B cell (primary cell): ENCODE measurements at regions not wholly inside any gene's neighbourhood (a gene's known extent, or its start where the extent isn't known, plus 50 kb on each side); places are given as distances from the start of the nearest gene placed in this dataset.

Source experiments
- ATAC-seq: fragments of 200-7000 bp; cut with Tn5 transposase; one replicate; pipeline ENCODE4 v1.10.0; 2021; ENCODE audit warnings: low read depth, mild to moderate bottlenecking, moderate number of reproducible peaks, moderate library complexity
- CTCF ChIA-PET: fragments of 350-600 bp; sonication (Branson Sonifier 250); formaldehyde crosslinking; loops from one replicate; lab custom pipeline; 2021; ENCODE audit warnings: antibody characterized with exemption, inconsistent platforms; lab: Charles Lee
- POLR2A ChIA-PET: fragments of 350-600 bp; sonication (Branson Sonifier 250); formaldehyde crosslinking; loops from one replicate; lab custom pipeline; 2021; ENCODE audit warnings: antibody characterized with exemption; lab: Charles Lee
- DNase-seq: peaks from one replicate; pipeline ENCODE4 v3.0.0; 2013
- H2AFZ ChIP-seq: 2 replicates; pipeline ENCODE4 v1.6.1; 2012; ENCODE audit warnings: mild to moderate bottlenecking, low read depth, low read length; ENCODE audit not compliant: insufficient read depth, poor library complexity, severe bottlenecking
- H3K27ac ChIP-seq, 2 donors: 1 replicate in 1 of 2; 2 replicates in 1 of 2; pipeline ENCODE4 v1.5.1; 2012 to 2013; ENCODE audit warnings: low read length in 2 of 2, mild to moderate bottlenecking in 2 of 2, moderate library complexity in 1 of 2
- H3K27me3 ChIP-seq, 4 experiments: fragments of 200-600 bp in 1 of 4; sonication (generic) in 1 of 4; replicated peaks in 1 of 4; 1 replicate in 2 of 4; 2 replicates in 2 of 4; pipeline versions ENCODE4 v1.6.1 to v1.7.0; 2013 to 2016; ENCODE audit warnings: low read length in 3 of 4, mild to moderate bottlenecking in 2 of 4, mixed read lengths in 1 of 4, moderate library complexity in 1 of 4; ENCODE audit not compliant: insufficient read depth in 4 of 4, control insufficient read depth in 3 of 4; ENCODE audit errors: control extremely low read depth in 1 of 4
- H3K36me3 ChIP-seq, 2 experiments: replicated peaks in 1 of 2; 1 replicate in 1 of 2; 2 replicates in 1 of 2; pipeline versions ENCODE4 v1.6.1 to v1.7.1; 2013; ENCODE audit warnings: low read length in 1 of 2; ENCODE audit not compliant: insufficient read depth in 2 of 2, control insufficient read depth in 1 of 2; ENCODE audit errors: control extremely low read depth in 1 of 2, extremely low read depth in 1 of 2
- H3K4me1 ChIP-seq, 2 donors: fragments of 200-600 bp in 1 of 2; sonication (generic) in 1 of 2; 1 replicate in 1 of 2; 2 replicates in 1 of 2; pipeline versions ENCODE4 v1.5.1 to v1.6.1; 2013 to 2017; ENCODE audit warnings: low read length in 2 of 2; ENCODE audit not compliant: control insufficient read depth in 2 of 2, insufficient read depth in 2 of 2
- H3K4me2 ChIP-seq: replicated peaks from 2 replicates; pipeline ENCODE3; 2012; ENCODE audit warnings: mild to moderate bottlenecking, low read depth, low read length; ENCODE audit not compliant: poor library complexity, severe bottlenecking
- H3K4me3 ChIP-seq, 5 experiments: fragments of 200-600 bp in 1 of 5; sonication (generic) in 1 of 5; 1 replicate in 3 of 5; 2 replicates in 2 of 5; pipeline versions ENCODE4 v1.5.1 to v1.7.0; 2011 to 2016; ENCODE audit warnings: low read length in 4 of 5, mild to moderate bottlenecking in 4 of 5, low read depth in 2 of 5, control low read depth in 1 of 5, moderate library complexity in 1 of 5; ENCODE audit not compliant: insufficient read depth in 1 of 5; ENCODE audit errors: control extremely low read depth in 1 of 5, extremely low read depth in 1 of 5
- H3K79me2 ChIP-seq: fragments of 200-600 bp; sonication (generic); one replicate; pipeline ENCODE4 v1.6.0; 2016; ENCODE audit warnings: low read length; ENCODE audit not compliant: control insufficient read depth, insufficient read depth
- H3K9ac ChIP-seq: fragments of 200-600 bp; sonication (generic); 2 replicates; pipeline ENCODE4 v1.6.1; 2017; ENCODE audit warnings: mild to moderate bottlenecking, low read length, moderate library complexity
- H3K9me3 ChIP-seq, 3 donors: one replicate each; pipeline versions ENCODE4 v1.6.1 to v1.7.1; 2013; ENCODE audit warnings: low read length in 2 of 3; ENCODE audit not compliant: control insufficient read depth in 2 of 3, insufficient read depth in 1 of 3; ENCODE audit errors: control extremely low read depth in 1 of 3
- H4K20me1 ChIP-seq: 2 replicates; pipeline ENCODE4 v1.6.0; 2012; ENCODE audit warnings: mild to moderate bottlenecking, low read length; ENCODE audit not compliant: insufficient read depth, control insufficient read depth, poor library complexity, severe bottlenecking
- H3K27ac Mint-ChIP-seq: one replicate; pipeline ENCODE4 v1.8.0; 2021; ENCODE audit warnings: mixed read lengths
- H3K27me3 Mint-ChIP-seq: one replicate; pipeline ENCODE4 v1.8.0; 2021; ENCODE audit warnings: mixed read lengths
- H3K4me1 Mint-ChIP-seq: one replicate; pipeline ENCODE4 v1.8.0; 2021; ENCODE audit warnings: mixed read lengths
- H3K4me3 Mint-ChIP-seq: one replicate; pipeline ENCODE4 v1.8.0; 2021; ENCODE audit warnings: mixed read lengths
- H3K9me3 Mint-ChIP-seq: one replicate; pipeline ENCODE4 v1.8.0; 2022; ENCODE audit warnings: mixed read lengths; ENCODE audit not compliant: insufficient read depth
- CTCF ChIP-seq: fragments of 200-600 bp; IDR thresholded peaks from one replicate; pipeline ENCODE4 v1.8.0; 2022; ENCODE audit warnings: antibody characterized with exemption, mild to moderate bottlenecking
- EZH2 ChIP-seq: IDR thresholded peaks from 2 replicates; pipeline ENCODE4 v1.6.1; 2012; ENCODE audit warnings: borderline replicate concordance, low read depth, mild to moderate bottlenecking, moderate library complexity, low read length; ENCODE audit not compliant: insufficient read depth, poor library complexity, severe bottlenecking
- WGBS: methylation state at CpG from one replicate; pipeline ENCODE4 v1.1.5; 2013; ENCODE audit warnings: missing lambda C conversion rate; ENCODE audit not compliant: insufficient coverage; 5-methylcytosine and 5-hydroxymethylcytosine counted together
- intact Hi-C: fragments of 100-400 bp; cut with micrococcal nuclease; formaldehyde crosslinking; loops from one replicate; pipeline ENCODE4 v1.10.0; 2022

GRCh38 chr11:100635194-100635593 lies 51.9 kb upstream of the ARHGAP42 start:
- H3K4me3 Mint-ChIP-seq = no peak overlapping the region
- H3K4me2 ChIP-seq = no peak overlapping the region
- TF ChIP-seq EZH2 = no peak
- TF ChIP-seq CTCF = no peak
- H3K4me1 Mint-ChIP-seq = no peaks in the 10 kb centered on the region
- H3K36me3 ChIP-seq = no peaks in the 10 kb centered on the region
- no peak overlapping the region for H3K27ac ChIP-seq
- H3K4me3 ChIP-seq = no peak overlapping the region
- no peak overlapping the region for H3K9ac ChIP-seq
- ChIA-PET POLR2A (no interaction called here), CTCF (no interaction called here)
- 80% methylated on average over 1 of the region's 3 CpGs for WGBS
- no peak overlapping the region for H2AFZ ChIP-seq
- H4K20me1 ChIP-seq = no peaks in the 10 kb centered on the region
- DNase-seq = no peak
- H3K9me3 ChIP-seq = peaks cover 0 to 2% (median 2%) of the 10 kb centered on the region in 3 donors
- intact Hi-C loops = no loop called here
- H3K4me1 ChIP-seq = no peaks in the 10 kb centered on the region
- no peaks in the 10 kb centered on the region for H3K27me3 ChIP-seq
- no peaks in the 10 kb centered on the region for H3K79me2 ChIP-seq
- no peak overlapping the region for H3K27ac Mint-ChIP-seq
- H3K27me3 Mint-ChIP-seq = peaks cover 17% of the 10 kb centered on the region
- H3K9me3 Mint-ChIP-seq = peaks cover 2% of the 10 kb centered on the region
- ATAC-seq = no peak

GRCh38 chr11:100636536-100636935 lies 50.6 kb upstream of the ARHGAP42 start:
- no peaks in the 10 kb centered on the region for H3K79me2 ChIP-seq
- Mint-ChIP-seq H3K27me3 (peaks cover 17% of the 10 kb centered on the region), H3K4me3 (no peak overlapping the region), H3K4me1 (no peaks in the 10 kb centered on the region), H3K27ac (no peak overlapping the region), H3K9me3 (peaks cover 2% of the 10 kb centered on the region)
- DNase-seq = no peak
- no peak for TF ChIP-seq EZH2
- TF ChIP-seq CTCF = no peak
- H3K9ac ChIP-seq = no peak overlapping the region
- no peak overlapping the region for H2AFZ ChIP-seq
- no peak for ATAC-seq
- H4K20me1 ChIP-seq = no peaks in the 10 kb centered on the region
- H3K4me2 ChIP-seq = no peak overlapping the region
- CTCF ChIA-PET = no interaction called here
- H3K4me1 ChIP-seq = no peaks in the 10 kb centered on the region
- intact Hi-C loops = no loop called here
- H3K27ac ChIP-seq = no peak overlapping the region
- no peaks in the 10 kb centered on the region for H3K27me3 ChIP-seq
- POLR2A ChIA-PET = no interaction called here
- H3K4me3 ChIP-seq = no peak overlapping the region
- no CpG with 5 or more reads among the region's 3 CpGs for WGBS
- no peaks in the 10 kb centered on the region for H3K36me3 ChIP-seq
- peaks cover 0 to 2% (median 2%) of the 10 kb centered on the region in 3 donors for H3K9me3 ChIP-seq
